Right lobe of liver (tissue), 4 donors: ENCODE measurements at regions not wholly inside any gene's neighbourhood (a gene's known extent, or its start where the extent isn't known, plus 50 kb on each side); places are given as distances from the start of the nearest gene placed in this dataset.

Experiments
- POLR2A ChIP-seq: fragments of 450-650 bp; IDR thresholded peaks from one replicate; pipeline ENCODE4 v1.6.1; 2017; ENCODE audit warnings: antibody characterized with exemption, mild to moderate bottlenecking
- TF ChIP-seq, protein P1 (sequence below), 4 donors: fragments of 200-600 bp in 3 of 4; fragments of 450-650 bp in 1 of 4; IDR thresholded peaks; one replicate each; pipeline versions ENCODE4 v1.5.1 to v1.8.0; 2016 to 2022; ENCODE audit warnings: antibody characterized with exemption in 4 of 4, mild to moderate bottlenecking in 2 of 4
- donor health status: DM: no; HTN: no; CAD: no.
- donor health status: DM: no; HTN: no; CAD: no.
- donor health status: DM: no; HTN: yes; CAD: no.

GRCh38 chr2:241937297-241937696 is 67.8 kb downstream of the RTP5 start:
- TF ChIP-seq, protein P1, sequence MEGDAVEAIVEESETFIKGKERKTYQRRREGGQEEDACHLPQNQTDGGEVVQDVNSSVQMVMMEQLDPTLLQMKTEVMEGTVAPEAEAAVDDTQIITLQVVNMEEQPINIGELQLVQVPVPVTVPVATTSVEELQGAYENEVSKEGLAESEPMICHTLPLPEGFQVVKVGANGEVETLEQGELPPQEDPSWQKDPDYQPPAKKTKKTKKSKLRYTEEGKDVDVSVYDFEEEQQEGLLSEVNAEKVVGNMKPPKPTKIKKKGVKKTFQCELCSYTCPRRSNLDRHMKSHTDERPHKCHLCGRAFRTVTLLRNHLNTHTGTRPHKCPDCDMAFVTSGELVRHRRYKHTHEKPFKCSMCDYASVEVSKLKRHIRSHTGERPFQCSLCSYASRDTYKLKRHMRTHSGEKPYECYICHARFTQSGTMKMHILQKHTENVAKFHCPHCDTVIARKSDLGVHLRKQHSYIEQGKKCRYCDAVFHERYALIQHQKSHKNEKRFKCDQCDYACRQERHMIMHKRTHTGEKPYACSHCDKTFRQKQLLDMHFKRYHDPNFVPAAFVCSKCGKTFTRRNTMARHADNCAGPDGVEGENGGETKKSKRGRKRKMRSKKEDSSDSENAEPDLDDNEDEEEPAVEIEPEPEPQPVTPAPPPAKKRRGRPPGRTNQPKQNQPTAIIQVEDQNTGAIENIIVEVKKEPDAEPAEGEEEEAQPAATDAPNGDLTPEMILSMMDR (IDR thresholded peaks at IDR 0.05), result no peak
- TF ChIP-seq POLR2A, result no peak
